H9 (cell line): ENCODE measurements at regions not wholly inside any gene's neighbourhood (a gene's known extent, or its start where the extent isn't known, plus 50 kb on each side); places are given as distances from the start of the nearest gene placed in this dataset.

Source experiments
- DNase-seq: peaks from one replicate; pipeline ENCODE4 v3.0.0-alpha.2; 2017
- H2AFZ ChIP-seq: one replicate; pipeline ENCODE4 v1.6.1; 2013; ENCODE audit warnings: mild to moderate bottlenecking, low read length, control low read depth, moderate library complexity
- H2AK5ac ChIP-seq: 2 replicates; pipeline ENCODE4 v1.6.1; 2013; ENCODE audit warnings: low read length, control low read depth, mixed read lengths; ENCODE audit not compliant: insufficient read length
- H2BK120ac ChIP-seq: one replicate; pipeline ENCODE4 v1.6.1; 2013; ENCODE audit warnings: low read depth, mild to moderate bottlenecking, low read length, control low read depth, inconsistent platforms; ENCODE audit not compliant: poor library complexity, severe bottlenecking
- H2BK12ac ChIP-seq: 2 replicates; pipeline ENCODE4 v1.6.1; 2013; ENCODE audit warnings: low read length, control low read depth, mixed read lengths, low read depth; ENCODE audit not compliant: insufficient read length
- H2BK15ac ChIP-seq: 2 replicates; pipeline ENCODE4 v1.6.1; 2013; ENCODE audit warnings: low read depth, low read length, control low read depth
- H2BK20ac ChIP-seq: one replicate; pipeline ENCODE4 v1.6.1; 2013; ENCODE audit warnings: low read depth, mild to moderate bottlenecking, low read length, control low read depth, inconsistent platforms; ENCODE audit not compliant: poor library complexity, severe bottlenecking
- H2BK5ac ChIP-seq: 2 replicates; pipeline ENCODE4 v1.6.1; 2013; ENCODE audit warnings: low read length, control low read depth, mixed read lengths; ENCODE audit not compliant: insufficient read length
- H3K14ac ChIP-seq: 2 replicates; pipeline ENCODE4 v1.6.1; 2013; ENCODE audit warnings: low read length, control low read depth; ENCODE audit not compliant: insufficient read depth
- H3K18ac ChIP-seq: 2 replicates; pipeline ENCODE4 v1.6.1; 2013; ENCODE audit warnings: low read depth, mild to moderate bottlenecking, mixed read lengths, low read length, control low read depth; ENCODE audit not compliant: insufficient read length
- H3K23ac ChIP-seq: 2 replicates; pipeline ENCODE4 v1.6.1; 2013; ENCODE audit warnings: low read length, control low read depth, mixed read lengths, low read depth; ENCODE audit not compliant: insufficient read length
- H3K23me2 ChIP-seq: 2 replicates; pipeline ENCODE4 v1.6.1; 2013; ENCODE audit warnings: low read depth, mild to moderate bottlenecking, mixed read lengths, low read length, control low read depth; ENCODE audit not compliant: insufficient read length, poor library complexity, severe bottlenecking
- H3K27ac ChIP-seq: 2 replicates; pipeline ENCODE4 v1.5.1; 2013; ENCODE audit warnings: low read length, control low read depth, mixed read lengths, low read depth; ENCODE audit not compliant: insufficient read length
- H3K27me3 ChIP-seq: 2 replicates; pipeline ENCODE4 v1.6.1; 2013; ENCODE audit warnings: low read length, control low read depth, inconsistent platforms; ENCODE audit not compliant: insufficient read depth
- H3K4ac ChIP-seq: 2 replicates; pipeline ENCODE4 v1.6.1; 2013; ENCODE audit warnings: low read depth, mild to moderate bottlenecking, control low read depth, inconsistent platforms, low read length, moderate library complexity
- H3K4me1 ChIP-seq: 2 replicates; pipeline ENCODE4 v1.6.1; 2013; ENCODE audit warnings: low read length, control low read depth, inconsistent platforms; ENCODE audit not compliant: insufficient read depth
- H3K4me2 ChIP-seq: 2 replicates; pipeline ENCODE4 v1.6.1; 2013; ENCODE audit warnings: low read length, control low read depth, mixed read lengths; ENCODE audit not compliant: insufficient read length, insufficient read depth
- H3K56ac ChIP-seq: 2 replicates; pipeline ENCODE4 v1.6.1; 2013; ENCODE audit warnings: low read depth, mild to moderate bottlenecking, mixed read lengths, low read length, control low read depth; ENCODE audit not compliant: insufficient read length
- H3K79me1 ChIP-seq: 2 replicates; pipeline ENCODE4 v1.6.1; 2013; ENCODE audit warnings: low read depth, mild to moderate bottlenecking, moderate library complexity, low read length, control low read depth, inconsistent platforms; ENCODE audit not compliant: insufficient read depth, poor library complexity, severe bottlenecking
- H3K79me2 ChIP-seq: 2 replicates; pipeline ENCODE4 v1.6.1; 2013; ENCODE audit warnings: low read length, control low read depth, inconsistent platforms; ENCODE audit not compliant: insufficient read depth
- H3K9ac ChIP-seq: 2 replicates; pipeline ENCODE4 v1.6.1; 2013; ENCODE audit warnings: low read length, control low read depth, mixed read lengths; ENCODE audit not compliant: insufficient read length; ENCODE audit errors: extremely low read depth
- H3K9me3 ChIP-seq: one replicate; pipeline ENCODE4 v1.6.1; 2013; ENCODE audit warnings: low read depth, low read length, inconsistent platforms; ENCODE audit not compliant: control insufficient read depth
- H3T11ph ChIP-seq: one replicate; pipeline ENCODE4 v1.6.1; 2013; ENCODE audit warnings: mild to moderate bottlenecking, low read length, control low read depth, inconsistent platforms
- H4K20me1 ChIP-seq: one replicate; pipeline ENCODE4 v1.6.1; 2013; ENCODE audit not compliant: control insufficient read depth, insufficient read length, insufficient read depth
- H4K5ac ChIP-seq: 2 replicates; pipeline ENCODE4 v1.6.1; 2013; ENCODE audit warnings: low read depth, mild to moderate bottlenecking, mixed read lengths, low read length, control low read depth; ENCODE audit not compliant: insufficient read length
- H4K8ac ChIP-seq: replicated peaks from 2 replicates; pipeline ENCODE4 v1.6.1; 2013; ENCODE audit warnings: low read length, control low read depth, mixed read lengths, low read depth; ENCODE audit not compliant: insufficient read length
- H4K91ac ChIP-seq: 2 replicates; pipeline ENCODE4 v1.6.1; 2013; ENCODE audit warnings: low read depth, mild to moderate bottlenecking, moderate library complexity, mixed read lengths, low read length, control low read depth; ENCODE audit not compliant: insufficient read length
- H3K27ac Mint-ChIP-seq, 3 experiments: 2 replicates in 2 of 3; 3 replicates in 1 of 3; pipeline ENCODE4 v1.8.0; 2020 to 2021; ENCODE audit warnings: mixed read lengths in 3 of 3, mild to moderate bottlenecking in 1 of 3, moderate library complexity in 1 of 3
- H3K27me3 Mint-ChIP-seq: 2 replicates; pipeline ENCODE4 v1.8.0; 2021; ENCODE audit warnings: low read depth, mild to moderate bottlenecking, moderate library complexity, mixed read lengths
- H3K36me3 Mint-ChIP-seq, 3 experiments: 2 replicates in 2 of 3; 3 replicates in 1 of 3; pipeline ENCODE4 v1.8.0; 2020 to 2021; ENCODE audit warnings: low read depth in 3 of 3, mixed read lengths in 3 of 3; ENCODE audit not compliant: insufficient read depth in 1 of 3
- H3K4me1 Mint-ChIP-seq, 2 experiments: 2 replicates each; pipeline ENCODE4 v1.8.0; 2020; ENCODE audit warnings: mixed read lengths in 2 of 2
- H3K4me3 Mint-ChIP-seq, 2 experiments: 2 replicates in 1 of 2; 3 replicates in 1 of 2; pipeline ENCODE4 v1.8.0; 2020 to 2021; ENCODE audit warnings: mild to moderate bottlenecking in 2 of 2, mixed read lengths in 2 of 2, moderate library complexity in 1 of 2
- H3K9me3 Mint-ChIP-seq, 2 experiments: 2 replicates in 1 of 2; 3 replicates in 1 of 2; pipeline ENCODE4 v1.8.0; 2020; ENCODE audit warnings: mild to moderate bottlenecking in 2 of 2, mixed read lengths in 2 of 2, moderate library complexity in 1 of 2
- CTCF ChIP-seq: fragments of 200-600 bp; sonication (generic); conservative IDR thresholded peaks from 3 replicates; pipeline ENCODE4 v1.8.0; 2021; ENCODE audit warnings: antibody characterized with exemption, mild to moderate bottlenecking
- WGBS: extraction: QIAGEN DNeasy Blood & Tissue Kit; methylation state at CpG from one replicate; pipeline ENCODE4 v1.1.7; 2013; ENCODE audit warnings: missing lambda C conversion rate, low lambda C conversion rate, mixed read lengths; ENCODE audit not compliant: insufficient read length; ENCODE audit errors: extremely low coverage; 5-methylcytosine and 5-hydroxymethylcytosine counted together

- Histone ChIP-seq H3K27me3 (no peaks in the 10 kb centered on the region), H2BK5ac (no peak overlapping the region), H3K79me2 (no peaks in the 10 kb centered on the region), H4K91ac (no peak overlapping the region), H3K27ac (no peak overlapping the region), H2BK120ac (no peak overlapping the region), H3K9ac (no peak overlapping the region), H3K56ac (no peak overlapping the region), H3K4ac (no peak overlapping the region), H4K20me1 (no peaks in the 10 kb centered on the region), H3K14ac (no peak overlapping the region), H3T11ph (no peak overlapping the region), H3K9me3 (no peaks in the 10 kb centered on the region), H3K4me1 (no peaks in the 10 kb centered on the region), H3K4me2 (no peak overlapping the region), H2BK20ac (no peak overlapping the region), H3K79me1 (no peaks in the 10 kb centered on the region), H4K8ac (no peak overlapping the region), H3K18ac (no peak overlapping the region), H2BK12ac (no peak overlapping the region), H2AK5ac (no peak overlapping the region), H4K5ac (no peak overlapping the region), H2BK15ac (no peak overlapping the region), H3K23ac (no peak overlapping the region), H3K23me2 (no peaks in the 10 kb centered on the region), H2AFZ (no peak overlapping the region)
- Mint-ChIP-seq H3K4me1 (peaks cover 0 to 4% of the 10 kb centered on the region in 2 experiments; a peak in 1 of 4 replicates), H3K36me3 (no peaks in the 10 kb centered on the region), H3K27ac (no peak overlapping the region; a peak in 1 of 7 replicates), H3K27me3 (no peaks in the 10 kb centered on the region), H3K9me3 (no peaks in the 10 kb centered on the region; a peak in 1 of 5 replicates), H3K4me3 (no peak overlapping the region)
- no CpG with 5 or more reads among the region's 1 CpG for WGBS
- no peak for DNase-seq
- TF ChIP-seq CTCF: no peak
Observed at GRCh38 chr1:194975913-194976312, 1632.3 kb downstream of the KCNT2 start.
